ENCODE measurements at regions not wholly inside any gene's neighbourhood (a gene's known extent, or its start where the extent isn't known, plus 50 kb on each side); places are given as distances from the start of the nearest gene placed in this dataset.
A peak's percentile ranks its signal among the peaks of the same experiment; 100 is the strongest.

- Histone ChIP-seq H3K4me3 (ENCODE audit: insufficient read depth, low read length) (peak overlapping the region; percentile 73), H2AFZ (ENCODE audit: low read length) (peak overlapping the region; percentile 89), H3K27ac (ENCODE audit: low read depth, low read length) (peak overlapping the region; percentile 71), H3K27me3 (ENCODE audit: insufficient read depth, low read length) (no peaks in the 10 kb centered on the region), H3K36me3 (ENCODE audit: insufficient read depth, low read length) (no peaks in the 10 kb centered on the region), H3K4me1 (ENCODE audit: insufficient read depth, low read length) (peaks cover 17% of the 10 kb centered on the region), H3K4me2 (ENCODE audit: insufficient read depth, low read length) (peak overlapping the region; percentile 94), H3K9me3 (ENCODE audit: low read depth, low read length) (no peaks in the 10 kb centered on the region), H3K79me2 (ENCODE audit: insufficient read depth, low read length) (no peaks in the 10 kb centered on the region), H4K20me1 (ENCODE audit: insufficient read depth, low read length) (no peaks in the 10 kb centered on the region)
- no peak for DNase-seq (ENCODE audit: insufficient read length, low spot score, missing footprints)
- no peak for TF ChIP-seq CTCF (IDR thresholded peaks at IDR 0.05; ENCODE audit: extremely low read depth, low read depth, low read length)
These were observed 68.0 kb upstream of the AKT3 start for GRCh38 chr1:243917863-243918565.

GRCh38 chr1:243917177-243917862 lies 67.3 kb upstream of the AKT3 start:
- Histone ChIP-seq H3K4me3 (ENCODE audit: insufficient read depth, low read length) (peak overlapping the region; percentile 73), H4K20me1 (ENCODE audit: insufficient read depth, low read length) (no peaks in the 10 kb centered on the region), H3K4me2 (ENCODE audit: insufficient read depth, low read length) (peak overlapping the region; percentile 94), H3K36me3 (ENCODE audit: insufficient read depth, low read length) (no peaks in the 10 kb centered on the region), H3K27ac (ENCODE audit: low read depth, low read length) (peak overlapping the region; percentile 71), H3K27me3 (ENCODE audit: insufficient read depth, low read length) (no peaks in the 10 kb centered on the region), H3K79me2 (ENCODE audit: insufficient read depth, low read length) (no peaks in the 10 kb centered on the region), H3K4me1 (ENCODE audit: insufficient read depth, low read length) (peaks cover 16% of the 10 kb centered on the region), H3K9me3 (ENCODE audit: low read depth, low read length) (no peaks in the 10 kb centered on the region), H2AFZ (ENCODE audit: low read length) (peak overlapping the region; percentile 89)
- no peak for TF ChIP-seq CTCF (IDR thresholded peaks at IDR 0.05; ENCODE audit: extremely low read depth, low read depth, low read length)
- peak; percentile 95 for DNase-seq (ENCODE audit: insufficient read length, low spot score, missing footprints)

GRCh38 chr1:243916160-243916559 lies 66.1 kb upstream of the AKT3 start:
- no peak for TF ChIP-seq CTCF (IDR thresholded peaks at IDR 0.05; ENCODE audit: extremely low read depth, low read depth, low read length)
- Histone ChIP-seq H2AFZ (ENCODE audit: low read length) (no peak overlapping the region), H3K4me1 (ENCODE audit: insufficient read depth, low read length) (peaks cover 16% of the 10 kb centered on the region), H3K4me3 (ENCODE audit: insufficient read depth, low read length) (no peak overlapping the region), H3K4me2 (ENCODE audit: insufficient read depth, low read length) (peak overlapping the region; percentile 94), H4K20me1 (ENCODE audit: insufficient read depth, low read length) (no peaks in the 10 kb centered on the region), H3K9me3 (ENCODE audit: low read depth, low read length) (no peaks in the 10 kb centered on the region), H3K79me2 (ENCODE audit: insufficient read depth, low read length) (no peaks in the 10 kb centered on the region), H3K36me3 (ENCODE audit: insufficient read depth, low read length) (no peaks in the 10 kb centered on the region), H3K27me3 (ENCODE audit: insufficient read depth, low read length) (no peaks in the 10 kb centered on the region), H3K27ac (ENCODE audit: low read depth, low read length) (no peak overlapping the region)
- no peak for DNase-seq (ENCODE audit: insufficient read length, low spot score, missing footprints)

- H3K27me3 ChIP-seq (ENCODE audit: insufficient read depth, low read length): no peaks in the 10 kb centered on the region
- H3K36me3 ChIP-seq (ENCODE audit: insufficient read depth, low read length): no peaks in the 10 kb centered on the region
- no peak overlapping the region for H3K4me2 ChIP-seq (ENCODE audit: insufficient read depth, low read length)
- H3K79me2 ChIP-seq (ENCODE audit: insufficient read depth, low read length): no peaks in the 10 kb centered on the region
- H3K9me3 ChIP-seq (ENCODE audit: low read depth, low read length): no peaks in the 10 kb centered on the region
- H2AFZ ChIP-seq (ENCODE audit: low read length): no peak overlapping the region
- no peaks in the 10 kb centered on the region for H4K20me1 ChIP-seq (ENCODE audit: insufficient read depth, low read length)
- TF ChIP-seq CTCF (IDR thresholded peaks at IDR 0.05; ENCODE audit: extremely low read depth, low read depth, low read length): no peak
- peaks cover 11% of the 10 kb centered on the region for H3K4me1 ChIP-seq (ENCODE audit: insufficient read depth, low read length)
- no peak overlapping the region for H3K27ac ChIP-seq (ENCODE audit: low read depth, low read length)
- no peak overlapping the region for H3K4me3 ChIP-seq (ENCODE audit: insufficient read depth, low read length)
- DNase-seq (ENCODE audit: insufficient read length, low spot score, missing footprints): no peak
These were observed 62.3 kb upstream of the AKT3 start for GRCh38 chr1:243912347-243912746.

All from osteoblast (primary cell).